CD14-positive monocyte (primary cell): ENCODE measurements at regions not wholly inside any gene's neighbourhood (a gene's known extent, or its start where the extent isn't known, plus 50 kb on each side); places are given as distances from the start of the nearest gene placed in this dataset.
"Not testable (repeated sequence)": the region's sequence is repeated elsewhere in the genome, so short reads cannot be mapped to it uniquely, and the experiment has no call there.

ENCODE experiments used
- DNase-seq, 3 donors: peaks; one replicate each; pipeline ENCODE4 v3.0.0-alpha.2; 2011 to 2022
- H2AFZ ChIP-seq: 2 replicates; pipeline ENCODE4 v1.6.0; 2012; ENCODE audit warnings: mild to moderate bottlenecking, low read depth, low read length, inconsistent platforms; ENCODE audit not compliant: insufficient read depth, poor library complexity, severe bottlenecking
- H3K27ac ChIP-seq, 2 donors: 1 replicate in 1 of 2; 2 replicates in 1 of 2; pipeline ENCODE4 v1.5.1; 2012 to 2013; ENCODE audit warnings: low read length in 2 of 2, control low read depth in 1 of 2, inconsistent platforms in 1 of 2, low read depth in 1 of 2, mild to moderate bottlenecking in 1 of 2
- H3K27me3 ChIP-seq, 2 donors: one replicate each; pipeline versions ENCODE4 v1.6.0 to v1.6.1; 2011 to 2013; ENCODE audit warnings: low read length in 2 of 2; ENCODE audit not compliant: control insufficient read depth in 2 of 2, insufficient read depth in 2 of 2
- H3K36me3 ChIP-seq, 2 donors: replicated peaks in 1 of 2; 1 replicate in 1 of 2; 2 replicates in 1 of 2; pipeline versions ENCODE4 v1.5.1 to v1.6.1; 2012 to 2013; ENCODE audit warnings: low read length in 2 of 2, control low read depth in 1 of 2, inconsistent platforms in 1 of 2, mild to moderate bottlenecking in 1 of 2; ENCODE audit not compliant: insufficient read depth in 2 of 2, control insufficient read depth in 1 of 2
- H3K4me1 ChIP-seq, 2 donors: 1 replicate in 1 of 2; 2 replicates in 1 of 2; pipeline versions ENCODE4 v1.5.1 to v1.6.1; 2012 to 2013; ENCODE audit warnings: low read length in 2 of 2, control low read depth in 1 of 2, inconsistent platforms in 1 of 2, mild to moderate bottlenecking in 1 of 2, moderate library complexity in 1 of 2; ENCODE audit not compliant: insufficient read depth in 2 of 2, control insufficient read depth in 1 of 2
- H3K4me2 ChIP-seq: replicated peaks from 2 replicates; pipeline ENCODE3; 2012; ENCODE audit warnings: low read length, moderate library complexity, mild to moderate bottlenecking; ENCODE audit not compliant: poor library complexity, severe bottlenecking; ENCODE audit errors: extremely low read depth
- H3K4me3 ChIP-seq, 3 experiments: fragments of 200-600 bp in 1 of 3; sonication (generic) in 1 of 3; replicated peaks in 1 of 3; 1 replicate in 2 of 3; 2 replicates in 1 of 3; pipeline ENCODE4 v1.5.1; 2011 to 2013; ENCODE audit warnings: low read length in 3 of 3, mild to moderate bottlenecking in 3 of 3, control low read depth in 2 of 3, low read depth in 2 of 3, inconsistent platforms in 1 of 3, moderate library complexity in 1 of 3
- H3K79me2 ChIP-seq: 2 replicates; pipeline ENCODE4 v1.6.0; 2012; ENCODE audit warnings: mild to moderate bottlenecking, control low read depth, inconsistent platforms, low read length, moderate library complexity; ENCODE audit not compliant: insufficient read depth
- H3K9ac ChIP-seq: 2 replicates; pipeline ENCODE4 v1.6.0; 2017; ENCODE audit warnings: low read length, mild to moderate bottlenecking; ENCODE audit not compliant: insufficient read depth, poor library complexity, severe bottlenecking
- H3K9me3 ChIP-seq, 2 donors: replicated peaks in 1 of 2; 1 replicate in 1 of 2; 2 replicates in 1 of 2; pipeline versions ENCODE4 v1.5.1 to v1.6.1; 2012 to 2013; ENCODE audit warnings: low read length in 2 of 2, control low read depth in 1 of 2; ENCODE audit not compliant: control insufficient read depth in 1 of 2, insufficient read depth in 1 of 2
- H4K20me1 ChIP-seq: 2 replicates; pipeline ENCODE4 v1.6.0; 2012; ENCODE audit warnings: mild to moderate bottlenecking, low read length, control low read depth, moderate library complexity; ENCODE audit not compliant: insufficient read depth
- H3K27ac Mint-ChIP-seq, 7 donors: one replicate each; pipeline ENCODE4 v1.8.0; 2020; ENCODE audit warnings: mild to moderate bottlenecking in 7 of 7, mixed read lengths in 7 of 7, moderate library complexity in 6 of 7, inconsistent platforms in 2 of 7
- H3K27me3 Mint-ChIP-seq, 3 donors: one replicate each; pipeline ENCODE4 v1.8.0; 2021 to 2022; ENCODE audit warnings: low read depth in 3 of 3, mild to moderate bottlenecking in 3 of 3, mixed read lengths in 3 of 3, moderate library complexity in 3 of 3, inconsistent platforms in 1 of 3
- H3K36me3 Mint-ChIP-seq, 2 donors: one replicate each; pipeline ENCODE4 v1.8.0; 2020; ENCODE audit warnings: mixed read lengths in 2 of 2, inconsistent platforms in 1 of 2, mild to moderate bottlenecking in 1 of 2
- H3K4me1 Mint-ChIP-seq: one replicate; pipeline ENCODE4 v1.8.0; 2020; ENCODE audit warnings: mild to moderate bottlenecking, mixed read lengths
- H3K4me3 Mint-ChIP-seq, 2 donors: one replicate each; pipeline ENCODE4 v1.8.0; 2020; ENCODE audit warnings: mild to moderate bottlenecking in 2 of 2, mixed read lengths in 2 of 2, moderate library complexity in 1 of 2
- H3K9me3 Mint-ChIP-seq, 7 donors: one replicate each; pipeline ENCODE4 v1.8.0; 2020 to 2022; ENCODE audit warnings: mixed read lengths in 7 of 7, mild to moderate bottlenecking in 6 of 7, moderate library complexity in 6 of 7, inconsistent platforms in 2 of 7
- WGBS: methylation state at CpG from one replicate; pipeline ENCODE4 v1.1.5; 2013; ENCODE audit warnings: missing lambda C conversion rate; ENCODE audit not compliant: insufficient coverage; 5-methylcytosine and 5-hydroxymethylcytosine counted together
- intact Hi-C, 2 donors: fragments of 100-400 bp; cut with micrococcal nuclease; formaldehyde crosslinking; loops; one replicate each; pipeline versions ENCODE4 v1.15.0 to v1.15.1; 2023
- TF ChIP-seq, protein P1 (sequence below): fragments of 200-600 bp; IDR thresholded peaks from one replicate; pipeline ENCODE4 v1.8.0; 2022; ENCODE audit warnings: antibody characterized with exemption, mild to moderate bottlenecking

DNA sequence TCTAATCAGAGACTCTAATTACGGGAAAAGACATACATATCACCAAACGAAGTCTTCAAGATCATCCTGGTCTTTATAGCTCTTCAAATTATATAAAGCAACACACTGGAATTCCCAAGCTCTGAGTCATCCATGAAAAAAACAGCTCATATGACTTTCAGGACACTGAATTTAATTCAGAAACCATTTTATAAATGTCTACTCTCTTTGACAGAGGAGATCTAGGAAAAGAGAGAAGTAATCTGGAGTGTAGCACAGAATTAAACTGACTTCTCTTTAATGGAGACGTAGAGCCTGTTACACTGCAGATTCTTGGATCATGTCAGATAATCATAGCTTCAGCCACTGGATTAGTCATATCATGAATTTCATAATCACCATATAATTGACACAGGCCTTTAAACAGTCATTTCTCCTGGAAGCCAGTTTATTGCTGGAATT lies 86.8 kb upstream of the WSB1 start:
- Histone ChIP-seq H2AFZ (no peak overlapping the region), H3K4me3 (no peak overlapping the region), H3K9me3 (no peaks in the 10 kb centered on the region), H3K4me1 (peaks cover 16 to 19% of the 10 kb centered on the region in 2 donors), H3K27me3 (no peaks in the 10 kb centered on the region), H4K20me1 (no peaks in the 10 kb centered on the region), H3K4me2 (no peak overlapping the region), H3K36me3 (no peaks in the 10 kb centered on the region), H3K9ac (no peak overlapping the region), H3K27ac (peak overlapping the region in 1 of 2 donors; percentile 51), H3K79me2 (no peaks in the 10 kb centered on the region)
- Mint-ChIP-seq H3K27ac (peak overlapping the region; percentile 71 to 89 (median 84)), H3K4me1 (peaks cover 19% of the 10 kb centered on the region), H3K27me3 (peaks cover 0 to 6% (median 0%) of the 10 kb centered on the region in 3 donors), H3K36me3 (no peaks in the 10 kb centered on the region), H3K9me3 (peaks cover 0 to 9% (median 0%) of the 10 kb centered on the region in 7 donors), H3K4me3 (no peak overlapping the region)
- no CpG with 5 or more reads among the region's 3 CpGs for WGBS
- intact Hi-C loops = loop anchor here in 1 of 2 donors (2.0 kb wide), 1 partner anchor 126 kb away; no protein-coding TSS in a partner anchor
- TF ChIP-seq, protein P1, sequence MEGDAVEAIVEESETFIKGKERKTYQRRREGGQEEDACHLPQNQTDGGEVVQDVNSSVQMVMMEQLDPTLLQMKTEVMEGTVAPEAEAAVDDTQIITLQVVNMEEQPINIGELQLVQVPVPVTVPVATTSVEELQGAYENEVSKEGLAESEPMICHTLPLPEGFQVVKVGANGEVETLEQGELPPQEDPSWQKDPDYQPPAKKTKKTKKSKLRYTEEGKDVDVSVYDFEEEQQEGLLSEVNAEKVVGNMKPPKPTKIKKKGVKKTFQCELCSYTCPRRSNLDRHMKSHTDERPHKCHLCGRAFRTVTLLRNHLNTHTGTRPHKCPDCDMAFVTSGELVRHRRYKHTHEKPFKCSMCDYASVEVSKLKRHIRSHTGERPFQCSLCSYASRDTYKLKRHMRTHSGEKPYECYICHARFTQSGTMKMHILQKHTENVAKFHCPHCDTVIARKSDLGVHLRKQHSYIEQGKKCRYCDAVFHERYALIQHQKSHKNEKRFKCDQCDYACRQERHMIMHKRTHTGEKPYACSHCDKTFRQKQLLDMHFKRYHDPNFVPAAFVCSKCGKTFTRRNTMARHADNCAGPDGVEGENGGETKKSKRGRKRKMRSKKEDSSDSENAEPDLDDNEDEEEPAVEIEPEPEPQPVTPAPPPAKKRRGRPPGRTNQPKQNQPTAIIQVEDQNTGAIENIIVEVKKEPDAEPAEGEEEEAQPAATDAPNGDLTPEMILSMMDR = no peak
- DNase-seq = peak; percentile 69 to 85 (median 85)

DNA sequence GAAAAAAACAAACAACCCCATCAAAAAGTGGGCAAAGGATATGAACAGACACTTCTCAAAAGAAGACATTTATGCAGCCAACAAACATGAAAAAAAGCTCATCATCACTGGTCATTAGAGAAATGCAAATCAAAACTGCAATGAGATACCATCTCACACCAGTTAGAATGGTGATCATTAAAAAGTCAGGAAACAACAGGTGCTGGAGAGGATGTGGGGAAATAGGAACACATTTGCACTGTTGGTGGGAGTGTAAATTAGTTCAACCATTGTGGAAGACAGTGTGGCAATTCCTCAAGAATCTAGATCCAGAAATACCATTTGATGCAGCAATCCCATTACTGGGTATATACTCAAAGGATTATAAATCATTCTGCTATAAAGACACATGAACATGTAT lies 85.5 kb upstream of the WSB1 start:
- H3K36me3 ChIP-seq, H3K9me3 ChIP-seq, H3K27ac ChIP-seq, H3K79me2 ChIP-seq, H3K27me3 ChIP-seq, H3K27me3 Mint-ChIP-seq, H4K20me1 ChIP-seq, H3K36me3 Mint-ChIP-seq, H2AFZ ChIP-seq, DNase-seq, H3K4me3 ChIP-seq, H3K4me2 ChIP-seq, intact Hi-C loops, H3K9me3 Mint-ChIP-seq, H3K4me3 Mint-ChIP-seq, H3K9ac ChIP-seq: not testable (repeated sequence)
- H3K27ac Mint-ChIP-seq = peak overlapping the region in 1 of 7 donors; percentile 59
- peaks cover 16 to 19% of the 10 kb centered on the region in 2 donors for H3K4me1 ChIP-seq
- peaks cover 19% of the 10 kb centered on the region for H3K4me1 Mint-ChIP-seq
